ENCODE measurements at regions not wholly inside any gene's neighbourhood (a gene's known extent, or its start where the extent isn't known, plus 50 kb on each side); places are given as distances from the start of the nearest gene placed in this dataset.

GRCh38 chr14:34347683-34348082 lies 114.4 kb downstream of the SPTSSA start:
- no peak for TF ChIP-seq POLR2A (IDR thresholded peaks at IDR 0.05)
- no peak for TF ChIP-seq CTCF (IDR thresholded peaks at IDR 0.05)

Measured in Peyer's patch (tissue), 4 donors.